ENCODE measurements at regions not wholly inside any gene's neighbourhood (a gene's known extent, or its start where the extent isn't known, plus 50 kb on each side); places are given as distances from the start of the nearest gene placed in this dataset.

DNA sequence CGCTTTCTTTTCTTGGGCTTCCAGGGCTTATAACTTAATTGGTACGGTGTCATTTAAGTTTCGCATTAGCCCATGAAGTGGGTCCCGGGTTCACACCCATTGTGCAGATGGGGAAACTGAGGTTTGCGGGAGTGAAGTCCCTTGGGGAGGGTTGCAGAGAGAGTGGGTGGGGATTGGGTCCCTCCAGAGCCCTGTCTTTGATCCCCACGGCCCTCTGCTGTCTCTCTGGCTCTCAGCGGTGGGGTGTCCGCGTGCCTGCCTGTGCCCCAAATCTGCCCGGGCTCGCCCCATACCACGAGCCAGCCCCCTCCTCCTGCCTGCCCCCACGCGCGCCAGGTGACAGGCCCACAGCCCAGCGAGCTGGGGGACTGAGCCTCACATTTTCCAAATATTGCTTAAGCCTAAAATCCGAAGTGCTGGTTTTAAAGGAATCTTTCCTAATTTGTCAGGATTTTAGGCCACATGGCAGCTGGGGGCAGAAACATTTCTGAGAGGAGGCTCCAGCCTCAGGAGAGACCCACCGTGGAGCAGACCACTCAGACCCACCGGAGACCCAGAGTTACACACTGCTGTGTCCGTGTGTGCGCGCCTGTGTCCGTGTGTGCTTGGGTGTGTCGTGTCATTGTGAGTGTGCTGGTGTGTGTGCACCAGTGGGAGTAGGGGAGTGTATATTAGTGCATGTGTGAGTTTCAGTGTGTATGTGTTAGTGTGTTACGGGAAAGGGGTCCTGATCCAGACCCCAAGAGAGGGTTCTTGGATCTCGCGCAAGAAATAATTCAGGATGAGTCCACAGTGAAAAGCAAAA, 159.5 kb upstream of the IER5L start:
- DNase-seq, result no peak

DNA sequence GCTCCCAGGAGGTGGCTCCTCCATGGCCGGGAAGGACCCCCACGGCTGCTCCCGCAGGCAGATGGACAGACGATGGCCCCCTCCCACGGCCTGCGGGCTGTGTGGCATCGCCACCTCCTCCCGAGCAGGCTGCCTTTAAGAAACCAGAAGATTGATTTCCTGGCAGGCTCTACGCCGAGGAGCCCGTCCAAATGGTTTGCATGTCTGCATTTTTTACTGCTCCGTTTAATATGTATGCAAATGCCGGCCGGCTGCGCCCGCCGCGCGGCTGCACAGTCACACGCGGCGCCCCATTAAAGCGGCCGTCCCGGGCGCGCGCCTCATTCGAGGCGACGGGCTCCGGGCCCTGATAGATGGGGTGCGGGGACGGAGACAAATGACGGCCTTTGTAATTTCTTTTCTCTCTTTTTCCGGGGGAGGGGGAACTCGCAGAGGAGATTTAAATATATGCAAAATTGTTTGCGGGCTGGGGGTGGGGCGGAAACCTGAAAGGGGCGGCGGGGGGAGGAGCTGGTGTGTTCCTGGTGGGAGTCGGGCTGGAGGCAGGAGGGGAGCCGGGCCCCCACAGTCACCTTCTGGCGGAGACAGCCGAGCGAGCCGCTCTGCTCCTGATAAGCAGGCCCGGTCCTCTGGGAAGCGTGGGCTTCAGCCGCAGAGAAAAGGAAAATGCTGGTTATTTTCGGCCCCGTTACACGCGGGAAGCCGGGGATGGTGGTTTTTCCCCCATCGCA, 158.7 kb upstream of the IER5L start:
- peak; percentile 60 to 74 (median 71) for DNase-seq

DNA sequence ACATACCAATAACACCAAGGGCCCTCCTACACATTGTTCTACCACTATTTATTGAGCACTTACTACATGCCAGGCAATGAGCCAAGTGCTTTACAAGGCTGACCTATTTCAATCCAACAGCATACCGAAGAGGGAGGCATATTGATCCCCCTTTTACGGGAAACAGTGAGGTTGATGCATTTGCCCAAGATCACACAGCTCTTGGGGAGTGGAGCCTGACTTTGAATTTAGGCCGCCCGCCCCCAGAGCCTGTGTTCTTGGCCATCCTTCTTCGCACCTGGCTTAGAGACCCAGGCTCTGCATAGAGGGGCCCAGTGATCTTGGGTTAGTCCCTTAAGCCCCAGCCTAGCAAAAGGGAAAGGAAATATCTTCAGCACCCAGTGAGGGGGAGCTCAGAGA, 158.1 kb upstream of the IER5L start:
- DNase-seq, result no peak

GRCh38 chr9:129335464-129336129, 157.5 kb upstream of the IER5L start:
- peak; percentile 63 to 68 (median 68) for DNase-seq

GRCh38 chr9:129334105-129334935, 156.3 kb upstream of the IER5L start:
- DNase-seq, result peak; percentile 74 to 82 (median 76)

DNA sequence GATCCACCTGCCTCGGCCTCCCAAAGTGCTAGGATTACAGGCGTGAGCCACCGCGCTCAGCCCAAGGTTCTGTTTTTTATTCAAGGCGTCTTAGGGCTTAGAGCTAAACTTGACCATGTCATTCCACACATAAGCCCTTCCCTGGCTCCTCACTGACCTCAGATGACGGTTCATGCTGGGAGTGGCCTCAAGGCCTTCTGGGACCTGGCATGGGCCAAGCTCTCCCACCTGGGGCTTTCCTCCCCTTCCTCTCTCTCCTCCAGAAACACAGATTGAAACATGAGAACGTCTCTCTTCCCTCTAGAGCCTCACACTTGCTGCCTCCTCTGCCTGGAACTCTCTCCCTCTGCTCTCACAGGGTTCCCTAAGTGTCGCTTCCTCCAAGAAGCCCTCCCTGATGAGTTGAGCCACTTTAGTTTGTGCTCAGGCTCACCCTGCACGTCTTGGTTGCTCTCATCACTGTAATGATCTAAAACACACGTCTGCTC, 155.6 kb upstream of the IER5L start:
- DNase-seq, result peak; percentile 31 to 53 (median 39)

- no peak for DNase-seq
Observed at GRCh38 chr9:129332581-129332980, 154.5 kb upstream of the IER5L start.

DNA sequence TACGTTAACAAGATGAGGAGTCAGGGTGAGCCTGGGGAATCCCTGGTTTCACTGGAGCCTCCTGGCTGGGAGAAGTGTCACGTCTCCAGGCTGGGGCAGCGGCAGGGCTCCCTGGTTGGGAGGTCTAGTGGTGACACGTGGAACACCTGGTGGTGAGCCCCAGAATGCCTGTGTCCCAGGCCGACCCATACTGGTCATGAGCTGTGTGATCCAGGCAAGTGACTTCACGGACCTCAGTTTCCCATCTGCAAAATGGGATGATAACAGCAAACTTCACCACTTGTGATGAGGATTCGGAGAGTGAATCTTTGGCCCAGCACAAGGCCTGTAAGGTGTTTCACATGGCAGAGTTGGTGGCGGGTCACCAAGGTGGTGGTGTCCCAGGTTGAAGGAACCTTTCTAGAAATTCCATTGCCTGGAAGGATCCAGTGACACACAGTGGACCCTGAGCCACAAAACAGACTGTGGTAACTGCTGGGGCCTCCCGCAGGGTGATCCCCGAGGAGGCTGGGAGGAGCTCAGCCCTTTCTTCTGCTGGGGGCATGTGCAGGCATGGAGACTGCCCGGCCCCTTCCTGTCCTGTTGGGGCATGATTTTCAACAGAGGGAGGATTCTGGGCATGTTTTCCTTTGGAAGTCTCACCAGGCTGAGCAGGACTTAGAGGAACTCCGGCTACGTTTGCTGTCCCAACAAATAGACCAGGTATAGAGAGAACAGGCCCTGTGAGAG, 153.9 kb upstream of the IER5L start:
- no peak for DNase-seq

GRCh38 chr9:129331493-129331765, 153.4 kb upstream of the IER5L start:
- DNase-seq, result no peak

DNA sequence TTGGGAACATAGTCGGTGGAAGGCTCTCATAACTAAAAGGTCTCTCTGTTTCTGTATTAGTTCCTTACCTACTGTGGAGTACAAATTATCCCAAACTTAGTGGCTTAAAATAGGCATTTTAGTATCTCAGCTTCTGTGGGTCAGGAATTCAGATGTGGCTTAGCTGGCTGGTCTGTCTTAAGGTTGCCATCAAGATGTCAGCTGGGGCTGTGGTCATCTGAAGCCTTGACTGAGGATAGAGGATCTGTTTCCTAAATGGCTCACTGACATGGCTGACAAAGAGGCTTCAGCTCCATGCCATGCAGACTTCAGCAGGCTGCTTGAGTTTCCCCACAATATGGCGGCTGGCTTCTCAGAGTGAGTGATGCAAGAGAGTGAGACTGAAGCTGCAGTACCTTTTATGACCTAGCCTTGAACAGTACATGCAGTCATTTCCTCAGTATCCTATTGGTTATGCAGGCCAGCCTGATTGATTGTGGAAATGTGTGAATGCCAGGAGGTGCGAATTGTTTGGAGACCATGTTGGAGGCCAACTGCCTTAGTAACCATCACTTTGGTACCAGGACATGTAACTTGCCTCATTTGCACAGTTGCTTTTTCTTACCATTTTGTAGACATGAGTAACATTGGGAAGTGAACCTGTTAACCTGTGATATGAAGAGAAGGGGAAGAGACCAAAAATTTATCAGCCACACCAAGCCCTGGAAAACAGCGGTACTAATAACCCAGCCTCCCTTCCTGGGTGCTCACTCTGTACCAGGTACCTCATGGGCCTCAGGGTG, 152.8 kb upstream of the IER5L start:
- DNase-seq, result no peak

DNA sequence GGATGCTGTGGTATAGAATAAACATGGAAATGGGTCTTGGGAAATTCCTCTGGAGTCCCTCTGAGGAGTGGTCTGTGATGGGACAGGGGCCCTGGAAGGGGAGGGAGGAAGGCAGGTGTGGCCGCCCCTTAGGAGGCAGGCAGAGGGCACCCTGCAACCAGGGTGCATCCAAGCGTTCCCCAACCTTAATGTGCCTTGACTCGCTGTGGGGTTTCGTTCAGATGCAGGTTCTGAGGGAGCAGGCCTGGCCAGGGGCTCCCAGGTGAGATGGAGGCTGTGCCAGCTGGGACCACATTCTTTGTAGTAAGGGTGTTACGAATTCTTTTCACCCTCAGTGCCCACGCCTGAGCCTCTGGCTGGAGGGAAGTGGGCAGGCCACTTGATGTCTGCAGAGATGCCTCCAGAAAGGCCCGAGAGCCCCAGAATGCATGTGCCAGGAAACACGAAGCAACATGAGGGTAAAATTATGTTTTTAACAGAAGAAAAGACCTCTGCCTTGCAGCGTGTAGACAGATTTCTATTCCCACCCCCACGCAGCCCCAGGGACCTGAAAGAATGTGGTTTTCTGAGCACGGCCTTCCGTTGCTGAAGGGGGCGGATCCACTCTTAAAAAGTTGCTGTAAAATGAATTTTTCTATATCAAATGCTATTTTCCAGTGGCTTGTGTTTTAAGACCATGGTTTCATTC, 150.4 kb upstream of the IER5L start:
- DNase-seq, result peak in 1 of 3 donors; percentile 23

GRCh38 chr9:129327552-129328328, 149.7 kb upstream of the IER5L start:
- peak; percentile 75 to 82 (median 79) for DNase-seq

- no peak for DNase-seq
Observed at GRCh38 chr9:129326061-129327005, 148.3 kb upstream of the IER5L start.

- no peak for DNase-seq
Observed at GRCh38 chr9:129324808-129325502, 146.9 kb upstream of the IER5L start.

GRCh38 chr9:129323999-129324553, 146.0 kb upstream of the IER5L start:
- no peak for DNase-seq

DNA sequence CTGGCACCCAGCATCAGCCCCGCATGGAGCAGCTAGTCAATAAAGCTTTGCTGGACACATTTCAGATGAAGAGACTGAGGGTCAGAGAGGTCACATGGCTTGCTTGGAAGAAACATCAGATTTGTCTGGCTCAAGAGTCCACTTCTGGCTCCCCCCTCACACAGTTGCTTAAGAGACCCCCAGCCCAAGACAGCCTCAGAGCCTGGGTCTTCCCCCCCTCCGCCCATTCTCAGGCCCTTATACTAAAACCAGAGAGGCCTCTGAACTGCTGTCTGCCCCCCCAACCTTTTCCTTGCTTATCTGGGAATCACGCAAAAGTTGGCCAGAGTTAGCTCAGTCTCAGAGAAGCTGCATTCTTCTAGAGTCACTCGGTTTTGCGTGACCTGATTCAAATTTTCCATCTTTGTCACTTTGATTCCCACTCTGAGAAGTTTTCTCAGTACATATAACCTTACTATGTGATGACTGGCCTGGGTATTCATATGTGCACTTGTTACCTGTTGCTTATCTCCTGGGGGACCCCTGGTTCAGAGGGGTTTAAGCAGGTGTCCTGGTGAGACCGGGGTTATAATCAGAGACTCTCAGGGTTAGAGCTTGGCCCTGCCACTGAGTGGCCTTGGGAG, 145.4 kb upstream of the IER5L start:
- DNase-seq, result no peak
